SU-DHL-6 (cell line): ENCODE measurements at regions not wholly inside any gene's neighbourhood (a gene's known extent, or its start where the extent isn't known, plus 50 kb on each side); places are given as distances from the start of the nearest gene placed in this dataset.

Source experiments
- H2AFZ ChIP-seq: fragments of 200-600 bp; sonication (generic); 2 replicates; pipeline ENCODE4 v1.6.1; 2014; ENCODE audit warnings: low read depth, mild to moderate bottlenecking, moderate library complexity, mixed read lengths, antibody characterized with exemption, low read length; ENCODE audit not compliant: severe bottlenecking
- H3F3A ChIP-seq: fragments of 200-600 bp; shearing (Covaris generic); 2 replicates; pipeline ENCODE4 v1.6.0; 2016; ENCODE audit warnings: antibody characterized with exemption, mild to moderate bottlenecking; ENCODE audit not compliant: insufficient read depth
- H3K27ac ChIP-seq: fragments of 200-600 bp; sonication (generic); 2 replicates; pipeline ENCODE4 v1.5.1; 2016; ENCODE audit warnings: low read depth, mild to moderate bottlenecking, low read length, moderate library complexity, mixed read lengths
- H3K27me3 ChIP-seq: fragments of 200-600 bp; sonication (generic), shearing (Covaris generic); 2 replicates; pipeline ENCODE4 v1.6.0; 2014; ENCODE audit warnings: mild to moderate bottlenecking, low read length
- H3K36me3 ChIP-seq: fragments of 200-600 bp; sonication (generic); 2 replicates; pipeline ENCODE4 v1.6.1; 2014; ENCODE audit warnings: mild to moderate bottlenecking, low read length, mixed read lengths
- H3K4me2 ChIP-seq: fragments of 300-600, 200-600 bp; shearing (Covaris generic), sonication (generic); 2 replicates; pipeline ENCODE4 v1.6.0; 2014; ENCODE audit warnings: low read length, low read depth, mild to moderate bottlenecking; ENCODE audit not compliant: poor library complexity, severe bottlenecking
- H3K4me3 ChIP-seq: fragments of 200-600 bp; sonication (generic); 2 replicates; pipeline ENCODE4 v1.5.1; 2014; ENCODE audit warnings: antibody characterized with exemption, low read length, mild to moderate bottlenecking, mixed read lengths; ENCODE audit not compliant: insufficient read depth, poor library complexity, severe bottlenecking
- H3K79me2 ChIP-seq: fragments of 200-600 bp; sonication (generic); 2 replicates; pipeline ENCODE4 v1.6.1; 2014; ENCODE audit warnings: mild to moderate bottlenecking, low read length, moderate library complexity; ENCODE audit not compliant: insufficient read depth
- H3K9ac ChIP-seq: fragments of 200-600 bp; sonication (generic); 2 replicates; pipeline ENCODE4 v1.7.0; 2014; ENCODE audit warnings: mild to moderate bottlenecking, low read length
- H3K9me2 ChIP-seq: fragments of 200-600 bp; sonication (generic); replicated peaks from 2 replicates; pipeline ENCODE4 v1.6.1; 2014; ENCODE audit warnings: low read length; ENCODE audit not compliant: insufficient read depth
- H3K9me3 ChIP-seq: fragments of 200-600 bp; sonication (generic); 2 replicates; pipeline ENCODE4 v1.6.1; 2014; ENCODE audit warnings: low read length, mixed read lengths; ENCODE audit not compliant: insufficient read depth
- H4K20me1 ChIP-seq: fragments of 200-600 bp; sonication (generic); 2 replicates; pipeline ENCODE4 v1.6.1; 2014; ENCODE audit warnings: low read depth, mild to moderate bottlenecking, antibody characterized with exemption, low read length, moderate library complexity, mixed read lengths
- EZH2phosphoT487 ChIP-seq: fragments of 200-600 bp; sonication (generic), shearing (Covaris generic); conservative IDR thresholded peaks from 2 replicates; pipeline ENCODE4 v1.6.1; 2018; ENCODE audit warnings: mild to moderate bottlenecking, antibody characterized with exemption, low read length, moderate library complexity, mixed read lengths
- TF ChIP-seq, protein P1 (sequence below): fragments of 200-600 bp; sonication (generic); IDR thresholded peaks from one replicate; pipeline ENCODE4 v1.5.1; 2017; ENCODE audit warnings: antibody characterized with exemption, mild to moderate bottlenecking, low read length, moderate library complexity; ENCODE audit not compliant: insufficient read depth, poor library complexity, severe bottlenecking

DNA sequence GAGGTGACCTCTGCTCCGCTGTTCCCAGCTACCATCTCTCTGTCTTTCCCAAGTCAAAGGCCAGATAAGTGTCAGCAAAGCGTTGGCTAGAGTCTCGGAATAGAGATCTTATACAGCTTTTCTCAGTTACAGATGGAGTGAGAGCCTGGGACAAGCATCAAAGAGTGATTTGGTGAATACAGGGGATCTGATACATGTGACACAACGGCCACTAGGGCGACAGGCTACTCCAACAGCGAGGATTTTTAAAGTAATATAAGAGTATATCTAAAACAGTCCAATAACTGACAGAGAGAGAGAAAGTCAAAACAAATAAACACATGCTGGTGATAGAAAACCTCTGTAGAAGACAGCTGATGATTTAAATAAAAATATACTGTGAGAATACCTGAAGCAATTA is 433.1 kb upstream of the SMIM31 start:
- Histone ChIP-seq H3K9me2 (no peaks in the 10 kb centered on the region), H2AFZ (no peak overlapping the region), H3F3A (no peaks in the 10 kb centered on the region), H3K9me3 (no peaks in the 10 kb centered on the region), H3K27me3 (no peaks in the 10 kb centered on the region), H3K9ac (no peak overlapping the region), H3K4me3 (no peak overlapping the region), H3K36me3 (no peaks in the 10 kb centered on the region), H4K20me1 (no peaks in the 10 kb centered on the region), H3K27ac (no peak overlapping the region), H3K79me2 (no peaks in the 10 kb centered on the region), H3K4me2 (no peak overlapping the region)
- TF ChIP-seq EZH2phosphoT487: no peak
- TF ChIP-seq, protein P1, sequence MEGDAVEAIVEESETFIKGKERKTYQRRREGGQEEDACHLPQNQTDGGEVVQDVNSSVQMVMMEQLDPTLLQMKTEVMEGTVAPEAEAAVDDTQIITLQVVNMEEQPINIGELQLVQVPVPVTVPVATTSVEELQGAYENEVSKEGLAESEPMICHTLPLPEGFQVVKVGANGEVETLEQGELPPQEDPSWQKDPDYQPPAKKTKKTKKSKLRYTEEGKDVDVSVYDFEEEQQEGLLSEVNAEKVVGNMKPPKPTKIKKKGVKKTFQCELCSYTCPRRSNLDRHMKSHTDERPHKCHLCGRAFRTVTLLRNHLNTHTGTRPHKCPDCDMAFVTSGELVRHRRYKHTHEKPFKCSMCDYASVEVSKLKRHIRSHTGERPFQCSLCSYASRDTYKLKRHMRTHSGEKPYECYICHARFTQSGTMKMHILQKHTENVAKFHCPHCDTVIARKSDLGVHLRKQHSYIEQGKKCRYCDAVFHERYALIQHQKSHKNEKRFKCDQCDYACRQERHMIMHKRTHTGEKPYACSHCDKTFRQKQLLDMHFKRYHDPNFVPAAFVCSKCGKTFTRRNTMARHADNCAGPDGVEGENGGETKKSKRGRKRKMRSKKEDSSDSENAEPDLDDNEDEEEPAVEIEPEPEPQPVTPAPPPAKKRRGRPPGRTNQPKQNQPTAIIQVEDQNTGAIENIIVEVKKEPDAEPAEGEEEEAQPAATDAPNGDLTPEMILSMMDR: no peak

DNA sequence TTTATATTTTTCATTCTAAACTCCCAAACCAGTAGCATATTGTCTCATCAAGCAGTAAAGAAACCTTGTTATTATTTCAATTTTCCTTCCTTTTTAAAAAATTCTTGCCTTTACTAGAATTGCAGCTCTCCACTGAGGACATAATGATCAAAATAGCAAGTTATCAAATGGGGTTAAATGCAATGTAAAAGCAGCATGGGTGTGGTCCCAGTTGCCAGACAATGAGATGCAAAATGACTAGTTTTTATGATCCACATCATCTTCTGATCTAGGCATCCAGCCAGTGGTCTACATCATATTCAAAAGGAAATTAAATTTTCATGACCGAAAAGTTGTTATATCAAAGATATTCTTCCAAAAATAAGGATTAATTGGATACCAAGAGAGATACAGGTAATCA is 427.9 kb upstream of the SMIM31 start:
- H3K9me3 ChIP-seq: no peaks in the 10 kb centered on the region
- no peaks in the 10 kb centered on the region for H3K36me3 ChIP-seq
- H3K79me2 ChIP-seq: no peaks in the 10 kb centered on the region
- no peak overlapping the region for H3K4me3 ChIP-seq
- H3K4me2 ChIP-seq: no peak overlapping the region
- no peaks in the 10 kb centered on the region for H4K20me1 ChIP-seq
- no peak for TF ChIP-seq EZH2phosphoT487
- TF ChIP-seq, protein P1: no peak
- no peak overlapping the region for H2AFZ ChIP-seq
- H3K9ac ChIP-seq: no peak overlapping the region
- H3K9me2 ChIP-seq: no peaks in the 10 kb centered on the region
- no peaks in the 10 kb centered on the region for H3K27me3 ChIP-seq
- no peak overlapping the region for H3K27ac ChIP-seq
- H3F3A ChIP-seq: no peaks in the 10 kb centered on the region

DNA sequence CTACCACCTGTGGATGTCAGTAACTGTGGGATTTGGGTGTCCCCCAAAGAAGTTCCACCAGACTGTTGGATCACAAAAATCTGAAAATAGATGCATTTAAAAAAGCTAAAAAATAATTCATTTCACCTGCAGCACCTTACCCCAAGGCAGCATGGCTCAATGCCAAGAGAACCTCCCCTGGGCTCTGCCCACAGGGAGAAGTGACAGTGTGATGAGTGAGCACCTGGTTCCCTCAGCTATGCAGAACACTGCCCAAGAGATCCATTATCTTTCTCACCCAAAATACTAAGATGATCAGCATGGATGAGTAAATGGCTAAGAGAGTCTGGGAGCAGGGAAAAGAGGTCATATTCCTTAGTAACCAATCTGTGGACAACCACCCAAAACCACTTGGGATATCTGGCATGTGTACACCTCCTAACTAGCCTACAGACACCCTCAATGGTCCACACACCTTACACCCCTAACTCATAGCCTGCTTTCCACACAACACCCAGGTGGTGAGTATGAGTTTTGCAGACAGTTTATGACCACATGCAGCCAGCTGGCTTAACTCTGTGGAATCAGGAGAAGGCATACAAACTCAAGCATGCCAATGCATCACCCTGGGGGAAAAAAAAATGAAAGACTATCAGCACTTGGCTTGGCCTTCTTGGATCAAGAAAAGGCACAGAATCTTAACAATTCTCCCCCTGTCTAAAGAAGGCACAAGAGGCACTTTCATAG is 416.5 kb upstream of the SMIM31 start:
- Histone ChIP-seq H3K4me2 (no peak overlapping the region), H4K20me1 (no peaks in the 10 kb centered on the region), H3K9ac (no peak overlapping the region), H3K79me2 (no peaks in the 10 kb centered on the region), H2AFZ (no peak overlapping the region), H3K27ac (no peak overlapping the region), H3K27me3 (no peaks in the 10 kb centered on the region), H3K9me2 (no peaks in the 10 kb centered on the region), H3K9me3 (no peaks in the 10 kb centered on the region), H3K36me3 (no peaks in the 10 kb centered on the region), H3F3A (no peaks in the 10 kb centered on the region), H3K4me3 (no peak overlapping the region)
- no peak for TF ChIP-seq EZH2phosphoT487
- TF ChIP-seq, protein P1: no peak
